Uterus (tissue), 3 donors: ENCODE measurements at regions not wholly inside any gene's neighbourhood (a gene's known extent, or its start where the extent isn't known, plus 50 kb on each side); places are given as distances from the start of the nearest gene placed in this dataset.

ENCODE experiments used
- DNase-seq, 2 donors: peaks; one replicate each; pipeline ENCODE4 v3.0.0-alpha.2; 2019 to 2020
- H3K27ac ChIP-seq, 2 donors: fragments of 200-600 bp; sonication (generic); 1 replicate in 1 of 2; 2 replicates in 1 of 2; pipeline ENCODE4 v1.5.1; 2016 to 2018
- H3K27me3 ChIP-seq, 2 donors: fragments of 200-600 bp; sonication (generic); one replicate each; pipeline ENCODE4 v1.5.1; 2018 to 2019; ENCODE audit warnings: control low read depth in 1 of 2
- H3K36me3 ChIP-seq, 2 donors: fragments of 200-600 bp; sonication (generic); one replicate each; pipeline ENCODE4 v1.5.1; 2019; ENCODE audit warnings: control low read depth in 1 of 2
- H3K4me1 ChIP-seq, 2 donors: fragments of 200-600 bp; sonication (generic); one replicate each; pipeline ENCODE4 v1.5.1; 2018 to 2019; ENCODE audit warnings: control low read depth in 1 of 2
- H3K4me3 ChIP-seq, 2 donors: fragments of 200-600 bp; sonication (generic); 1 replicate in 1 of 2; 2 replicates in 1 of 2; pipeline ENCODE4 v1.5.1; 2018 to 2019; ENCODE audit warnings: mild to moderate bottlenecking in 1 of 2
- H3K9me3 ChIP-seq, 2 donors: fragments of 200-600 bp; sonication (generic); one replicate each; pipeline ENCODE4 v1.5.1; 2019; ENCODE audit warnings: control low read depth in 1 of 2
- POLR2A ChIP-seq, 2 donors: fragments of 450-650 bp; IDR thresholded peaks; one replicate each; pipeline ENCODE4 v1.6.1; 2016; ENCODE audit warnings: antibody characterized with exemption in 2 of 2, mild to moderate bottlenecking in 1 of 2, moderate library complexity in 1 of 2
- intact Hi-C: fragments of 100-400 bp; cut with DNase I; formaldehyde crosslinking; loops from one replicate; pipeline ENCODE4 v1.15.1; 2023; ENCODE audit warnings: low total_unique reads
- TF ChIP-seq, protein P1 (sequence below), 4 experiments: fragments of 200-600 bp in 2 of 4; fragments of 450-650 bp in 2 of 4; sonication (generic) in 2 of 4; IDR thresholded peaks; one replicate each; pipeline ENCODE4 v1.5.1; 2016 to 2019; ENCODE audit warnings: antibody characterized with exemption in 4 of 4, mild to moderate bottlenecking in 2 of 4, moderate library complexity in 1 of 4
- donor health status: DM: yes; HTN: yes; CAD: no.

DNA sequence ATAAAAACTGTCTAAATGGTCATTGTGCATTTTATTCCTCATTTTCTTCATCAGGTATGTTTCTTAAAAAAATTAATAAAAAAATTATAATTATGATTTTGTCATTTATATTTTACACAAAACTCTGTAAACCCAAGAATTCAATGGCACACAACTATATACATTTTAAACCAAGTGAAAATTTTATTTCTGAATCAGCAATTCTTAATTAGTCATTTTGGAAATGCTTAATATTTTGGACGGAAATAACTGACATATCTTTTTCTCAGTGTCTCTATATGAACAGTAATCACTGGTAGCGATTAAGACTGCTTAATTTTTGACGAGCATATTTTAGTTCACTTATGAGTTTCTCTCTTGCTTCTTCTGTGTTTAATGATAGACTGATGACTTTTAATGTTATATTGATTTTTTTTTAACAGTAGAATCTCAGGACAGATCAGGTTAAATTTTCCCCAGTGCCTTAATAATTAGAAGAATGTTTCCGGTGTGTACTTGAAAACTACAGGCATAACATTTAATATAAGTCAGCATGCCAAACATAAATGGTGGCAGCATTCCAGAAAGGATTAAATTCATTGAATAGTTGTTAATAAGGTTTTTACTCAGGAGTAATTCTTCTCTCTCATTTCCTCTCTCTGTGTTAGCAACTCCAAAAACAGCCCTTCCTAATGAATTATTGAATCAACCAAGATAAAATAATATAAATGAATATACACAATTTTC lies 644.7 kb upstream of the CDH6 start:
- TF ChIP-seq POLR2A (IDR thresholded peaks at IDR 0.05), result no peak
- TF ChIP-seq, protein P1, sequence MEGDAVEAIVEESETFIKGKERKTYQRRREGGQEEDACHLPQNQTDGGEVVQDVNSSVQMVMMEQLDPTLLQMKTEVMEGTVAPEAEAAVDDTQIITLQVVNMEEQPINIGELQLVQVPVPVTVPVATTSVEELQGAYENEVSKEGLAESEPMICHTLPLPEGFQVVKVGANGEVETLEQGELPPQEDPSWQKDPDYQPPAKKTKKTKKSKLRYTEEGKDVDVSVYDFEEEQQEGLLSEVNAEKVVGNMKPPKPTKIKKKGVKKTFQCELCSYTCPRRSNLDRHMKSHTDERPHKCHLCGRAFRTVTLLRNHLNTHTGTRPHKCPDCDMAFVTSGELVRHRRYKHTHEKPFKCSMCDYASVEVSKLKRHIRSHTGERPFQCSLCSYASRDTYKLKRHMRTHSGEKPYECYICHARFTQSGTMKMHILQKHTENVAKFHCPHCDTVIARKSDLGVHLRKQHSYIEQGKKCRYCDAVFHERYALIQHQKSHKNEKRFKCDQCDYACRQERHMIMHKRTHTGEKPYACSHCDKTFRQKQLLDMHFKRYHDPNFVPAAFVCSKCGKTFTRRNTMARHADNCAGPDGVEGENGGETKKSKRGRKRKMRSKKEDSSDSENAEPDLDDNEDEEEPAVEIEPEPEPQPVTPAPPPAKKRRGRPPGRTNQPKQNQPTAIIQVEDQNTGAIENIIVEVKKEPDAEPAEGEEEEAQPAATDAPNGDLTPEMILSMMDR (IDR thresholded peaks at IDR 0.05), result no peak
- intact Hi-C loops, result no loop called here

DNA sequence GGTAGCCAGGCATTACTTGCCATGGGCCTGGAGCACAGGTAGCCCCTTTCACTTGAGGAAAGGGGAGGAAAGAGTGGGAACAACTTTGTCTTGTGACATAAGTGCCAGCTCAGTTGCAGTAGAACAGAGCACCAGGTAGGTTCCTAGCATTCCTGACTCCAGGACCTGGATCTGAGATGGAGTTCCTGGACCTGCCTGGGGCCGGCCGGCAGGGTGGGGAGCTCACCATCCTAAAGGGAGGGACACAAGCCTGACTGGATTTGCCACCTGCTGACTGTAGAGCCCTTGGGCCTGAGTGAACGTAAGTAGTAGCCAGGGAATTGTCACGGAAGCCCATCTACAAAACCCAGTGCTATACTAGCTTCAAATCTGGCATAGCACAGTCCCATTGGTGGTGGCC lies 653.3 kb upstream of the CDH6 start:
- TF ChIP-seq, protein P1 (IDR thresholded peaks at IDR 0.05), result no peak
- no peak for TF ChIP-seq POLR2A (IDR thresholded peaks at IDR 0.05)
- no peaks in the 10 kb centered on the region for H3K27me3 ChIP-seq
- no peak for DNase-seq
- no peak overlapping the region for H3K4me3 ChIP-seq
- intact Hi-C loops, result no loop called here
- no peak overlapping the region for H3K27ac ChIP-seq
- H3K4me1 ChIP-seq, result no peaks in the 10 kb centered on the region
- H3K9me3 ChIP-seq, result peaks cover 0 to 2% of the 10 kb centered on the region in 2 donors
- H3K36me3 ChIP-seq, result no peaks in the 10 kb centered on the region

More for the DNA sequence above, 644.7 kb upstream of the CDH6 start:
- no peaks in the 10 kb centered on the region for H3K9me3 ChIP-seq
- no peaks in the 10 kb centered on the region for H3K27me3 ChIP-seq
- H3K4me1 ChIP-seq, result no peaks in the 10 kb centered on the region
- H3K27ac ChIP-seq, result no peak overlapping the region
- DNase-seq, result no peak
- H3K4me3 ChIP-seq, result no peak overlapping the region
- H3K36me3 ChIP-seq, result no peaks in the 10 kb centered on the region

DNA sequence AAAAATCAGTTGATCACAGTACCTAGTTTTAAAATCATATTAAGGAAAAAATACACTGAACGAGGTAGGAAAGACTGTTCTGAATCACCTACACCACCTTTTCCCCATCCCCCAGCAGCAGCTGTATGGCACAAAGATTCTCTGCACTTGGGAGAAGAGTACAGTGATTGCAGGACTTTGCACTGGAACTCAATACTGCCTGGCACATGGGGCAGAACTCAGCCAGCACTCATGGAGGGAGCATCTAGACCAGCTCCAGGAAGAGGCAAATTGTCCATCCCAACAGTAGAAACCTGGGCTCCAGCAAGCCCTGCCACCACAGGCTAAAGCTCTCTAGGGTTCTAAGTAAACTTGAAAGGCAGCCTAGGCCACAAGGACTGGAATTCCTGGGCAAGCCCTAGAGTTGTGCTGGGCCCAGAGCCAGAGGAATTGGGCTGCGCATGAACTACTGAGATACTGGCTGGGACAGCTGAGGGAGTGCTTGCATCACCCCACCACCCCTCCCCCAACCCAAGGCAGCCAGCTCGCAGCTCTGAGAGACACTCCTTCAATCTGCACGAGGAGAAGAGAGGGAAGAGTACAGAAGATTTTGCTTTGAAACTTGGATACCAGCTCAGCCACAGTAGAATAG lies 654.4 kb upstream of the CDH6 start:
- no peaks in the 10 kb centered on the region for H3K36me3 ChIP-seq
- H3K4me3 ChIP-seq, result no peak overlapping the region
- H3K4me1 ChIP-seq, result no peaks in the 10 kb centered on the region
- DNase-seq, result no peak
- peaks cover 0 to 2% of the 10 kb centered on the region in 2 donors for H3K9me3 ChIP-seq
- H3K27me3 ChIP-seq, result no peaks in the 10 kb centered on the region
- TF ChIP-seq, protein P1 (IDR thresholded peaks at IDR 0.05), result no peak
- TF ChIP-seq POLR2A (IDR thresholded peaks at IDR 0.05), result no peak
- intact Hi-C loops, result no loop called here
- H3K27ac ChIP-seq, result no peak overlapping the region

DNA sequence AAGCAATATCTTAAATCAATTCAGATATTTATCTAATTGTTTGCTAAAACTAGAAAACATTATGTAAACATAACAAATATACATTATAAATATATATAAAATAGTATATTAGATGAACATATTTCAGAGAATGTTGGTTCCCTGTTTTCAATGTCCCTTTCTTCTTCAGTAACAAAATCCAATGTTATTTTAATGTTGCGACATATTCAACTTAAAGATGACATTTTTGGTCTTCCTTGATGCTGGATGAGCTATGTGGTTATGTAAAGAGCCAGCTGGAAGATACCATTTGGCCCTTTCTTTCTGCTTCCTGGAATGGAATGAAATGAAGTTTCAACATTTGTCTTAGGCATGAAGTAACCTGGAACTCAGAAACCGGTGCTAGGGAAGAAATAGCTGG lies 668.1 kb upstream of the CDH6 start:
- no peaks in the 10 kb centered on the region for H3K36me3 ChIP-seq
- no peak overlapping the region for H3K27ac ChIP-seq
- intact Hi-C loops, result no loop called here
- H3K27me3 ChIP-seq, result no peaks in the 10 kb centered on the region
- TF ChIP-seq, protein P1 (IDR thresholded peaks at IDR 0.05), result no peak
- no peak for TF ChIP-seq POLR2A (IDR thresholded peaks at IDR 0.05)
- H3K4me3 ChIP-seq, result no peak overlapping the region
- H3K9me3 ChIP-seq, result no peaks in the 10 kb centered on the region
- no peaks in the 10 kb centered on the region for H3K4me1 ChIP-seq
- no peak for DNase-seq

DNA sequence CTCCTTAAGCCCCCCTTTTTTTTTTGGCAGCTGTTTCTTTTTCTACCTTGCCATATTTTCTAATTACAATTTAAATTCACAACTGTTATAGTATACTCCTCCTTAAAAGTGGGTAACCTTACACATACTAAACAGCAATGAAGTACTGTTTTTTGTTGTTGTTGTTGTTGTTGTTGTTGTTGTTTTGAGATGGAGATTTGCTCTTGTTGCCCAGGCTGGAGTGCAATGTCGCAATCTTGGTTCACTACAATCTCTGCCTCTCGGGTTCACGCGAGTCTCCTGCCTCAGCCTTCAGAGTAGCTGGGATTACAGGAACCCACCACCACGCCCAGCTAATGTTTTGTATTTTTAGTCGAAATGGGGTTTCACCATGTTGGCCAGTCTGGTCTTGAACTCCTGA lies 669.1 kb upstream of the CDH6 start:
- Histone ChIP-seq H3K36me3 (no peaks in the 10 kb centered on the region), H3K4me3 (no peak overlapping the region), H3K9me3 (no peaks in the 10 kb centered on the region), H3K27me3 (no peaks in the 10 kb centered on the region), H3K27ac (no peak overlapping the region), H3K4me1 (no peaks in the 10 kb centered on the region)
- intact Hi-C loops, result no loop called here
- no peak for DNase-seq
- TF ChIP-seq, protein P1 (IDR thresholded peaks at IDR 0.05), result no peak
- TF ChIP-seq POLR2A (IDR thresholded peaks at IDR 0.05), result no peak
